SH-SY5Y (cell line): ENCODE measurements at regions not wholly inside any gene's neighbourhood (a gene's known extent, or its start where the extent isn't known, plus 50 kb on each side); places are given as distances from the start of the nearest gene placed in this dataset.

ENCODE experiments used
- GATA2 ChIP-seq: IDR thresholded peaks from 2 replicates; pipeline ENCODE4 v1.6.1; 2011; ENCODE audit warnings: mild to moderate bottlenecking, low read depth, low read length
- GATA3 ChIP-seq: IDR thresholded peaks from 2 replicates; pipeline ENCODE4 v1.6.1; 2011; ENCODE audit warnings: low read depth, mild to moderate bottlenecking, low read length, moderate library complexity

- TF ChIP-seq GATA3 = no peak
- TF ChIP-seq GATA2 = no peak
These were observed 348.4 kb upstream of the MEOX2 start for GRCh38 chr7:16034866-16035265.

GRCh38 chr7:16034353-16034752 is 347.9 kb upstream of the MEOX2 start:
- TF ChIP-seq GATA3 (no peak), GATA2 (no peak)

GRCh38 chr7:16033233-16033632 is 346.8 kb upstream of the MEOX2 start:
- TF ChIP-seq GATA2 (no peak), GATA3 (no peak)

GRCh38 chr7:16028636-16029035 is 342.2 kb upstream of the MEOX2 start:
- TF ChIP-seq GATA3 = no peak
- TF ChIP-seq GATA2 = no peak

- no peak for TF ChIP-seq GATA2
- no peak for TF ChIP-seq GATA3
These were observed 341.6 kb upstream of the MEOX2 start for GRCh38 chr7:16028103-16028502.

GRCh38 chr7:16027396-16027795 is 340.9 kb upstream of the MEOX2 start:
- no peak for TF ChIP-seq GATA3
- TF ChIP-seq GATA2 = no peak

GRCh38 chr7:16026253-16027020 is 340.0 kb upstream of the MEOX2 start:
- no peak for TF ChIP-seq GATA2
- TF ChIP-seq GATA3 = no peak

GRCh38 chr7:16025696-16026095 is 339.2 kb upstream of the MEOX2 start:
- TF ChIP-seq GATA2 = no peak
- TF ChIP-seq GATA3 = no peak

GRCh38 chr7:16023503-16023902 is 337.0 kb upstream of the MEOX2 start:
- TF ChIP-seq GATA3 (no peak), GATA2 (no peak)

GRCh38 chr7:16023046-16023445 is 336.6 kb upstream of the MEOX2 start:
- TF ChIP-seq GATA2 (no peak), GATA3 (no peak)

- TF ChIP-seq GATA3 (no peak), GATA2 (no peak)
These were observed 335.4 kb upstream of the MEOX2 start for GRCh38 chr7:16021851-16022250.

GRCh38 chr7:16015981-16016380 is 329.5 kb upstream of the MEOX2 start:
- no peak for TF ChIP-seq GATA3
- no peak for TF ChIP-seq GATA2

GRCh38 chr7:16014031-16014430 is 327.5 kb upstream of the MEOX2 start:
- TF ChIP-seq GATA2 (no peak), GATA3 (no peak)

GRCh38 chr7:16007911-16008310 is 321.4 kb upstream of the MEOX2 start:
- TF ChIP-seq GATA3 (no peak), GATA2 (no peak)

- no peak for TF ChIP-seq GATA2
- TF ChIP-seq GATA3 = no peak
These were observed 318.2 kb upstream of the MEOX2 start for GRCh38 chr7:16004702-16005101.

- no peak for TF ChIP-seq GATA3
These were observed 315.0 kb upstream of the MEOX2 start for GRCh38 chr7:16001477-16001876.
